ENCODE measurements at regions not wholly inside any gene's neighbourhood (a gene's known extent, or its start where the extent isn't known, plus 50 kb on each side); places are given as distances from the start of the nearest gene placed in this dataset.
"Not testable (repeated sequence)": the region's sequence is repeated elsewhere in the genome, so short reads cannot be mapped to it uniquely, and the experiment has no call there.

GRCh38 chr16:85240982-85241924, 129.0 kb upstream of the CIBAR2 start:
- H3K4me1 ChIP-seq (ENCODE audit: low read length), result no peaks in the 10 kb centered on the region
- no peak overlapping the region for H3K4me2 ChIP-seq (ENCODE audit: low read length)
- no peak overlapping the region for H2AFZ ChIP-seq (ENCODE audit: low read depth, low read length)
- TF ChIP-seq CTCF (IDR thresholded peaks at IDR 0.05; ENCODE audit: low read depth, low read length) (no peak), EZH2phosphoT487 (IDR thresholded peaks at IDR 0.05; ENCODE audit: low read depth) (no peak)
- no peaks in the 10 kb centered on the region for H4K20me1 ChIP-seq (ENCODE audit: insufficient read depth, low read length)
- no peaks in the 10 kb centered on the region for H3K79me2 ChIP-seq (ENCODE audit: low read length)
- no peak overlapping the region for H3K4me3 ChIP-seq (ENCODE audit: low read length)
- 0 out of 2 replicates have a peak, but pooled peaks cover 7% of the 10 kb centered on the region for H3K27me3 ChIP-seq (ENCODE audit: low read depth, low read length)
- no peaks in the 10 kb centered on the region for H3K36me3 ChIP-seq (replicated peaks; ENCODE audit: low read depth, low read length)
- H3K27ac ChIP-seq (ENCODE audit: low read length), result no peak overlapping the region
- no peaks in the 10 kb centered on the region for H3K9me3 ChIP-seq (ENCODE audit: insufficient read depth, low read length)
- no peak overlapping the region for H3K9ac ChIP-seq (ENCODE audit: low read length)

- no peaks in the 10 kb centered on the region for H4K20me1 ChIP-seq (ENCODE audit: insufficient read depth, low read length)
- H2AFZ ChIP-seq (ENCODE audit: low read depth, low read length), result no peak overlapping the region
- H3K9ac ChIP-seq (ENCODE audit: low read length), result no peak overlapping the region
- TF ChIP-seq CTCF (IDR thresholded peaks at IDR 0.05; ENCODE audit: low read depth, low read length) (no peak), EZH2phosphoT487 (IDR thresholded peaks at IDR 0.05; ENCODE audit: low read depth) (no peak)
- no peaks in the 10 kb centered on the region for H3K79me2 ChIP-seq (ENCODE audit: low read length)
- H3K4me3 ChIP-seq (ENCODE audit: low read length), result no peak overlapping the region
- H3K9me3 ChIP-seq (ENCODE audit: insufficient read depth, low read length), result no peaks in the 10 kb centered on the region
- H3K36me3 ChIP-seq (replicated peaks; ENCODE audit: low read depth, low read length), result no peaks in the 10 kb centered on the region
- H3K4me1 ChIP-seq (ENCODE audit: low read length), result no peaks in the 10 kb centered on the region
- H3K4me2 ChIP-seq (ENCODE audit: low read length), result no peak overlapping the region
- no peak overlapping the region for H3K27ac ChIP-seq (ENCODE audit: low read length)
- 0 out of 2 replicates have a peak, but pooled peaks cover 7% of the 10 kb centered on the region for H3K27me3 ChIP-seq (ENCODE audit: low read depth, low read length)
Measured at GRCh38 chr16:85242140-85242539, 129.9 kb upstream of the CIBAR2 start.

GRCh38 chr16:85243308-85243707, 131.0 kb upstream of the CIBAR2 start:
- Histone ChIP-seq H4K20me1 (ENCODE audit: insufficient read depth, low read length) (no peaks in the 10 kb centered on the region), H3K4me1 (ENCODE audit: low read length) (no peaks in the 10 kb centered on the region), H3K9me3 (ENCODE audit: insufficient read depth, low read length) (no peaks in the 10 kb centered on the region), H3K79me2 (ENCODE audit: low read length) (no peaks in the 10 kb centered on the region), H3K27me3 (ENCODE audit: low read depth, low read length) (0 out of 2 replicates have a peak, but pooled peaks cover 7% of the 10 kb centered on the region), H3K4me3 (ENCODE audit: low read length) (no peak overlapping the region), H3K4me2 (ENCODE audit: low read length) (no peak overlapping the region), H2AFZ (ENCODE audit: low read depth, low read length) (no peak overlapping the region), H3K9ac (ENCODE audit: low read length) (no peak overlapping the region), H3K27ac (ENCODE audit: low read length) (no peak overlapping the region), H3K36me3 (replicated peaks; ENCODE audit: low read depth, low read length) (no peaks in the 10 kb centered on the region)
- no peak for TF ChIP-seq EZH2phosphoT487 (IDR thresholded peaks at IDR 0.05; ENCODE audit: low read depth)
- TF ChIP-seq CTCF (IDR thresholded peaks at IDR 0.05; ENCODE audit: low read depth, low read length), result no peak

GRCh38 chr16:85244452-85244851, 132.2 kb upstream of the CIBAR2 start:
- H3K27me3 ChIP-seq (ENCODE audit: low read depth, low read length); H3K4me2 ChIP-seq (ENCODE audit: low read length); H3K36me3 ChIP-seq (replicated peaks; ENCODE audit: low read depth, low read length); H3K79me2 ChIP-seq (ENCODE audit: low read length); H3K27ac ChIP-seq (ENCODE audit: low read length); H3K4me3 ChIP-seq (ENCODE audit: low read length); H3K9ac ChIP-seq (ENCODE audit: low read length); H2AFZ ChIP-seq (ENCODE audit: low read depth, low read length); H3K4me1 ChIP-seq (ENCODE audit: low read length); H3K9me3 ChIP-seq (ENCODE audit: insufficient read depth, low read length); H4K20me1 ChIP-seq (ENCODE audit: insufficient read depth, low read length): not testable (repeated sequence)
